ENCODE measurements at regions not wholly inside any gene's neighbourhood (a gene's known extent, or its start where the extent isn't known, plus 50 kb on each side); places are given as distances from the start of the nearest gene placed in this dataset.
"Not testable (repeated sequence)": the region's sequence is repeated elsewhere in the genome, so short reads cannot be mapped to it uniquely, and the experiment has no call there.

DNA sequence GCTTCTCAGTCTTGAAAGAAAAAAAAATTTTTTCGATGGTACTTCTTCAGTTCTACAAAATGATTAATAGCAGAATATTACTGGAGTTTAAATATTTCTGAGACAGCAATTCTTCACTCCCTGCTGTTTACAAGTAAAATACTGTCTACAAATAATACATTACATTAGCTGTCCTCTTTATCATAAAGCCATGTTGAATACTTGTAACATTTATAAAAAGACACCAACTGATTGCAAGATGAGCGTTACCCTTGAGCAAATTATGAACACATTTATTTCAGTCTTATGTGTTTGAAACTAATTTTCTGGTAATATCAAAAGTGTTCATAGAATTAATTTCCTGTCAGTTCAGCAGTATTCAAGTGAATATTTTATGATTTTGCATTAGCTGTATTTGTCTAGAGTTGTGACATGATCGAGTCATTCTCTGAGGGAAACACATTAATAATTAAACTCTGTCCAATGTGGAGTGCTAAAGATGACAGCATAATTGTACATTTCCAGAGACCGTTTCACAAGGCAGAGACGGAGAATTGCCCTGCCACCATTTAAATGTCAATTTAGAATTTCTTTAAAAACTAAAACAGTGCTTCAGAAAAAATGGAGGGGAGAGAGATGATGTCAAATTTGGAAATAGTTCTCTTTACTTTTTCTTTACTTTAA lies 1359.0 kb upstream of the ADGRL4 start:
- Histone ChIP-seq H3K4me3 (ENCODE audit: low read length in 3 of 3) (no peak overlapping the region), H3K9me3 (ENCODE audit: control insufficient read depth in 3 of 3, low read length in 3 of 3) (no peaks in the 10 kb centered on the region), H3K27ac (ENCODE audit: low read depth, low read length) (no peak overlapping the region), H3K36me3 (ENCODE audit: control insufficient read depth in 3 of 3, insufficient read depth in 3 of 3, low read length in 3 of 3) (no peaks in the 10 kb centered on the region), H3K27me3 (ENCODE audit: control insufficient read depth in 3 of 3, insufficient read depth in 3 of 3, low read length in 3 of 3) (no peaks in the 10 kb centered on the region), H3K9ac (ENCODE audit: low read depth in 1 of 3, low read length in 3 of 3) (no peak overlapping the region), H3K4me1 (ENCODE audit: control insufficient read depth in 3 of 3, insufficient read depth in 3 of 3, low read length in 3 of 3) (no peaks in the 10 kb centered on the region)

DNA sequence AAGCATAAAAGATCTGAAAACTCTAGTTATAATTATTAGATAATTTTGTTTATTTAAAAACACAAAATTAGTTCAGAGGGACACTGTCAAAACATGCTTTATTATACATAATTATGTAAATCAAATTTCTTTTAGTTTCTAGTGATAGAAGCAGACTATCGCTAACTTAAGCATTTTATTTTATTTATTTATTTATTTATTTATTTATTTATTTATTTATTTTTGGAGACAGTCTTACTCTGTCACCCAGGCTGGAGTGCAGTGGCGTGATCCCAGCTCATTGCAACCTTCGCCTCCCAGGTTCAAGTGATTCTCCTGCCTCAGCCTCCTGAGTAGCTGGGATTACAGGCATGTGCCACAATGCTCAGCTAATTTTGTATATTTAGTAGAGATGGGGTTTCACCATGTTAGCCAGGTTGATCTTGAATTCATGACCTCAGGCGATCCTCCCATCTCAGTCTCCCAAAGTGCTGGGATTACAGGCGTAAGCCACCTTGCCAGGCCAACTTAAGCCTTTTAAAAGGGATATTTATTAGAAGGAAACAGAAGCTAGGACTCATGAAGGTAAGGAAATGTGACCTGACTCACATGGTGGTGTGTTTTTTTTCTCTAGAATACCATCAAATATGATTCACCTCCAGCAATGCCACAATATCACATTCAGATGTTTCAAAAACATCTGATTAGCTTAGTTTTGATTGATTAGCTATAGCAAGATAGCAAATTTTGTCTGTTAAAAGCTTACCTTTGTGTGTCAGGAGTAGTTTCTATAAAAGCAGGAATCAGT lies 1357.4 kb upstream of the ADGRL4 start:
- H3K9me3 ChIP-seq (ENCODE audit: control insufficient read depth in 3 of 3, low read length in 3 of 3): no peaks in the 10 kb centered on the region
- H3K4me3 ChIP-seq (ENCODE audit: low read length in 3 of 3): no peak overlapping the region
- no peaks in the 10 kb centered on the region for H3K4me1 ChIP-seq (ENCODE audit: control insufficient read depth in 3 of 3, insufficient read depth in 3 of 3, low read length in 3 of 3)
- no peaks in the 10 kb centered on the region for H3K36me3 ChIP-seq (ENCODE audit: control insufficient read depth in 3 of 3, insufficient read depth in 3 of 3, low read length in 3 of 3)
- no peak overlapping the region for H3K9ac ChIP-seq (ENCODE audit: low read depth in 1 of 3, low read length in 3 of 3)
- no peak overlapping the region for H3K27ac ChIP-seq (ENCODE audit: low read depth, low read length)
- no peaks in the 10 kb centered on the region for H3K27me3 ChIP-seq (ENCODE audit: control insufficient read depth in 3 of 3, insufficient read depth in 3 of 3, low read length in 3 of 3)

DNA sequence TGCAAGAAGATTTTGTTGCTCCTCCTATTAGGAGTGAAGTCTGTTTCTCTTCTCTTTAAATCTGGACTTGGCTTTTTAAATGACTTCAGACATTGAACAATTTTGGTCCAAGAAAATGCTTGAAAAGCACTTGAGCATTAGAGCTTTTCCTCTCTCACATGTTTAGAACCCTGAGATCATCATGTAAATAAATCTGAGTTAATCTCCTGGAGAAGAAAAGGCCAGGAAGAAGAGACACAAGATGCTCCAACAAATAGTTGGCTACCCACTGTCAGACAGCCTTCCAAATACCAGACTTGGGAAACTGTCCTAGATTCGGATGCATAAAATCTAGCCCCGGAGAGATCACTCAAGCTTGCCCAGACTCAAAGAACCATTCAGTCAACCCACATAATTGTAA lies 1353.1 kb upstream of the ADGRL4 start:
- Histone ChIP-seq H3K36me3 (ENCODE audit: control insufficient read depth in 3 of 3, insufficient read depth in 3 of 3, low read length in 3 of 3) (no peaks in the 10 kb centered on the region), H3K27me3 (ENCODE audit: control insufficient read depth in 3 of 3, insufficient read depth in 3 of 3, low read length in 3 of 3) (no peaks in the 10 kb centered on the region), H3K9me3 (ENCODE audit: control insufficient read depth in 3 of 3, low read length in 3 of 3) (no peaks in the 10 kb centered on the region), H3K4me1 (ENCODE audit: control insufficient read depth in 3 of 3, insufficient read depth in 3 of 3, low read length in 3 of 3) (no peaks in the 10 kb centered on the region), H3K9ac (ENCODE audit: low read depth in 1 of 3, low read length in 3 of 3) (no peak overlapping the region), H3K4me3 (ENCODE audit: low read length in 3 of 3) (no peak overlapping the region), H3K27ac (ENCODE audit: low read depth, low read length) (no peak overlapping the region)

DNA sequence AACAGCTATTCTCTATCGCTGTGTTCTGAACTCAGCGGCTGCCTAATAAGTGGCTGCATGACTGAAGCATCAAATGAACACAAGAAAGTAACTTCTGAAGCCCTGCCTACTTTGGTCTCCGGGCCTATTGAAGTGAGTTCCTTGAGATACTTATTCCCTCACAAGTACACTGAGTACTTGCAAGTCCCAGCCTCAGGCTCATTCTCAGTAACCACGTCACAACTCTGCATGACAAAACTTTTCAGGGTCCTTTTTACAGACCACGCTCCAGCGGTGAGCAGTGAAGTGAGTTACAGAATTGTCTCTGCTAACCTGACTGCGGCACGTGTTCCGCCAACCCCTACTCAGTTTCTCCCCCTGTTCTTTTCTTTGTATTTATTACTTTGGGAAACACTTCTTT lies 1342.7 kb upstream of the ADGRL4 start:
- Histone ChIP-seq H3K9me3 (ENCODE audit: control insufficient read depth in 3 of 3, low read length in 3 of 3) (no peaks in the 10 kb centered on the region), H3K27me3 (ENCODE audit: control insufficient read depth in 3 of 3, insufficient read depth in 3 of 3, low read length in 3 of 3) (no peaks in the 10 kb centered on the region)

DNA sequence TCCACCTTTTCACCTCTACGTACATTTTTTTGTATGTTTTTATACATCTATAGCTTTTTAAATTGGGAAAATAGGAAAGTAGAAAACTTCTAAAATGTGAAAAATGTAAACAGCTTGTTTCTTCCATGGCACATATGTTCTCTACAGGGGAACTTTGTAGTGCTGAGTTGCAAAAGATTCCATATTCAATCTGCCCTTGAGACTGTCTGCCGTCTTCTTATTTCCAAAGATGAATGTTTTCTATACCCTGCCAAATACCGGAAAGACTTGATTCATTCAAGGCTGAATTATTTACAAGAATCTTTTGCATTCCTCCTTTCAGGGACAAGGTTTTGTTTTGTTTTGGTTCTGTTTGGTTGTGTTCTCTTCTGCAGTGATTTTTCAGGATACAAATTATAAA lies 1334.5 kb upstream of the ADGRL4 start:
- Histone ChIP-seq H3K27me3 (ENCODE audit: control insufficient read depth in 3 of 3, insufficient read depth in 3 of 3, low read length in 3 of 3) (no peaks in the 10 kb centered on the region), H3K9me3 (ENCODE audit: control insufficient read depth in 3 of 3, low read length in 3 of 3) (no peaks in the 10 kb centered on the region), H3K4me3 (ENCODE audit: low read length in 3 of 3) (no peak overlapping the region), H3K36me3 (ENCODE audit: control insufficient read depth in 3 of 3, insufficient read depth in 3 of 3, low read length in 3 of 3) (no peaks in the 10 kb centered on the region), H3K27ac (ENCODE audit: low read depth, low read length) (no peak overlapping the region), H3K9ac (ENCODE audit: low read depth in 1 of 3, low read length in 3 of 3) (no peak overlapping the region), H3K4me1 (ENCODE audit: control insufficient read depth in 3 of 3, insufficient read depth in 3 of 3, low read length in 3 of 3) (no peaks in the 10 kb centered on the region)

More for the DNA sequence above, 1342.7 kb upstream of the ADGRL4 start:
- no peaks in the 10 kb centered on the region for H3K4me1 ChIP-seq (ENCODE audit: control insufficient read depth in 3 of 3, insufficient read depth in 3 of 3, low read length in 3 of 3)
- H3K4me3 ChIP-seq (ENCODE audit: low read length in 3 of 3): no peak overlapping the region
- H3K36me3 ChIP-seq (ENCODE audit: control insufficient read depth in 3 of 3, insufficient read depth in 3 of 3, low read length in 3 of 3): no peaks in the 10 kb centered on the region
- no peak overlapping the region for H3K9ac ChIP-seq (ENCODE audit: low read depth in 1 of 3, low read length in 3 of 3)
- no peak overlapping the region for H3K27ac ChIP-seq (ENCODE audit: low read depth, low read length)

DNA sequence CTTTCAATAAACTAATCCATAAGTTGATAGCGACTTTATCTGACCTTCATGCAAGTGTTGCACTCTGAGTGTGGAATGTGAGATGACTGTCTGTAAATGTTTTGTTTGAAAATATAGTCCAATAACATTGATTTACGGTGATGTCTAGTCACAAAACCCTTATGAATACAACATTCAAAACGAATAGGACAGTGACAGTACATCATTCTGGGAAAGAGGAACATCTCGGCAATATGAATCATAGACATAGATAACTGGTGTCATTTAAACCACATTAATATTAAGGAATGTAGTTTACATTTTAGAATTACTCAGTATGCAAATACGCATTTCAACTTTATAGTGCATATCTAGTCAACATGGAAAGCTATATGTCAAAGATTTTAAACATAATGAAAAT lies 1311.6 kb upstream of the ADGRL4 start:
- no peaks in the 10 kb centered on the region for H3K4me1 ChIP-seq (ENCODE audit: control insufficient read depth in 3 of 3, insufficient read depth in 3 of 3, low read length in 3 of 3)
- no peak overlapping the region for H3K4me3 ChIP-seq (ENCODE audit: low read length in 3 of 3)
- H3K27me3 ChIP-seq (ENCODE audit: control insufficient read depth in 3 of 3, insufficient read depth in 3 of 3, low read length in 3 of 3): no peaks in the 10 kb centered on the region
- H3K36me3 ChIP-seq (ENCODE audit: control insufficient read depth in 3 of 3, insufficient read depth in 3 of 3, low read length in 3 of 3): no peaks in the 10 kb centered on the region
- H3K9ac ChIP-seq (ENCODE audit: low read depth in 1 of 3, low read length in 3 of 3): no peak overlapping the region
- no peak overlapping the region for H3K27ac ChIP-seq (ENCODE audit: low read depth, low read length)
- no peaks in the 10 kb centered on the region for H3K9me3 ChIP-seq (ENCODE audit: control insufficient read depth in 3 of 3, low read length in 3 of 3)

DNA sequence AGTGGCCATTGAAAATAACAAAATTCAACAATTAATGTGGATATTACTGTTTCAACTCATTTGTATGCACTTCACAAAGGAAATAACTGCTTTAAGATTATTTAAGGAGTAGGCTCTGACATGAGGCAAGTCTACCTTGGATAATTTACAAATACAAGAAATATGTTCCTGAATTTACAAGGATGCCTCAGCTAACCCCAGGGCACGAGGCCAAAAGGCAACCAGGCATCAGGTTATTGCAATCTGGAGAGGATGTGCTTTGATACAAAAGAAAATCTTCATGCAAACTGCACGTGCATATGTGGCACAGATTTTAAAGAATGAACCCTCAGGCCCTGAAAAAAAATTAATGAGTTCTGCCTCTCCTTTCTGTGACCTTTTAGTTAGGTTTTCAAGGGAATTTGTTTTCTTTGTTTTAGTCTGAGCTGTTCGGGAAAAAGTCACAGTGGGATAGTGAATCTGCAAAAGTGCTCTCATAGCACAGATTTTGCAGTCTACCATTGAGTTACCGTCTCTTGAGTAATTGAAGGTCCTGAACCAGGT lies 1304.2 kb upstream of the ADGRL4 start:
- Histone ChIP-seq H3K9me3 (ENCODE audit: control insufficient read depth in 3 of 3, low read length in 3 of 3) (no peaks in the 10 kb centered on the region), H3K27ac (ENCODE audit: low read depth, low read length) (no peak overlapping the region), H3K4me3 (ENCODE audit: low read length in 3 of 3) (no peak overlapping the region), H3K36me3 (ENCODE audit: control insufficient read depth in 3 of 3, insufficient read depth in 3 of 3, low read length in 3 of 3) (no peaks in the 10 kb centered on the region), H3K9ac (ENCODE audit: low read depth in 1 of 3, low read length in 3 of 3) (no peak overlapping the region), H3K4me1 (ENCODE audit: control insufficient read depth in 3 of 3, insufficient read depth in 3 of 3, low read length in 3 of 3) (no peaks in the 10 kb centered on the region), H3K27me3 (ENCODE audit: control insufficient read depth in 3 of 3, insufficient read depth in 3 of 3, low read length in 3 of 3) (no peaks in the 10 kb centered on the region)

DNA sequence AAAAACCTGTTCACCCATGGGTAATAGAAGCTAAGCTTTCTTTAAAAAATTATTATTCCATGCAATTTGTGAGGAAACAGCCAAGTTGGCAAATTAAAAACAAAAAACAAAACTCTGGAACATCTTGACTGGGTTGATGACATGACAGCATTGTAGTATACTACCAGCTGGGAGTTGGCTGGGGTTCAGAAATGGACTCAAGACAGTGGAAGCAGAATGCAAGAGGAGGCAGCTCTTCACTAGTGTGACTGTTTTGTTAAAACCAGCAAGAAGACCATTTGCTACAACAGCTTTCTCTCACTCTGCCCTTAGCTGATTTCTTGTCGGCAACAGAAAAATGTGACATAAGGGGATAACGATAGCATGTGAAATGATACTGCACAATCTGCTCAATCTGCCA lies 1298.9 kb upstream of the ADGRL4 start:
- H3K9me3 ChIP-seq (ENCODE audit: control insufficient read depth in 3 of 3, low read length in 3 of 3): no peaks in the 10 kb centered on the region
- no peak overlapping the region for H3K9ac ChIP-seq (ENCODE audit: low read depth in 1 of 3, low read length in 3 of 3)
- no peaks in the 10 kb centered on the region for H3K4me1 ChIP-seq (ENCODE audit: control insufficient read depth in 3 of 3, insufficient read depth in 3 of 3, low read length in 3 of 3)
- no peaks in the 10 kb centered on the region for H3K36me3 ChIP-seq (ENCODE audit: control insufficient read depth in 3 of 3, insufficient read depth in 3 of 3, low read length in 3 of 3)
- H3K27ac ChIP-seq (ENCODE audit: low read depth, low read length): no peak overlapping the region
- no peaks in the 10 kb centered on the region for H3K27me3 ChIP-seq (ENCODE audit: control insufficient read depth in 3 of 3, insufficient read depth in 3 of 3, low read length in 3 of 3)
- H3K4me3 ChIP-seq (ENCODE audit: low read length in 3 of 3): no peak overlapping the region

DNA sequence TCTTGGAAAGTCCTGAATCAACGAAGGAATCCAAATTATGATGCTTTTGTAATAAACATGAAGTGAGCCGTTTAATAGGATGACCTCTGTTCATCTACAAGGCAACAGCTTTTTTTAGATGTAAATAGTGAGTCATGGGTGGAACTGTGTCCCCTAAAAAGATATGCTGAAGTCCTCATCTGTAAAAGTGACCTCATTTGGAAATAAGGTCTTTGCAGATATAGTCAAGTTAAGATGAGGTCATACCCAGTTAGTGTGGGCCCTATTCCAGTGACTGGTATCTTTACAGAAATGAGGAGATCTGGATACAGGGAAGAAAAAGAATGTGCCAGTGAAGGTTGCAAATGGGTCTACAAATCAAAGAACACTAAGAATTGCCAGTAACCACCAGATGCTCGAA lies 1287.3 kb upstream of the ADGRL4 start:
- no peaks in the 10 kb centered on the region for H3K4me1 ChIP-seq (ENCODE audit: control insufficient read depth in 3 of 3, insufficient read depth in 3 of 3, low read length in 3 of 3)
- no peak overlapping the region for H3K9ac ChIP-seq (ENCODE audit: low read depth in 1 of 3, low read length in 3 of 3)
- H3K9me3 ChIP-seq (ENCODE audit: control insufficient read depth in 3 of 3, low read length in 3 of 3): peaks cover 0 to 4% (median 0%) of the 10 kb centered on the region in 3 donors
- H3K4me3 ChIP-seq (ENCODE audit: low read length in 3 of 3): no peak overlapping the region
- H3K36me3 ChIP-seq (ENCODE audit: control insufficient read depth in 3 of 3, insufficient read depth in 3 of 3, low read length in 3 of 3): no peaks in the 10 kb centered on the region
- no peaks in the 10 kb centered on the region for H3K27me3 ChIP-seq (ENCODE audit: control insufficient read depth in 3 of 3, insufficient read depth in 3 of 3, low read length in 3 of 3)
- H3K27ac ChIP-seq (ENCODE audit: low read depth, low read length): no peak overlapping the region

DNA sequence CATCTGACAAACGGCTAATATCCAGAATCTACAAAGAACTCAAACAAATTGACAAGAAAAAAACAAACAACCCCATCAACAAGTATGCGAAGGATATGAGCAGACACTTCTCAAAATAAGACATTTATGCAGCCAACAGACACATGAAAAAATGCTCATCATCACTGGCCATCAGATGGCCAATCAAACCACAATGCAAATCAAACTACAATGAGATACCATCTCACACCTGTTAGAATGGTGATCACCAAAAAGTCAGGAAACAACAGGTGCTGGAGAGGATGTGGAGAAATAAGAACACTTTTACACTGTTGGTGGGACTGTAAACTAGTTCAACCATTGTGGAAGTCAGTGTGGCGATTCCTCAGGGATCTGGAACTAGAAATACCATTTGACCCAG lies 1282.2 kb upstream of the ADGRL4 start:
- H3K27ac ChIP-seq (ENCODE audit: low read depth, low read length); H3K4me1 ChIP-seq (ENCODE audit: control insufficient read depth in 3 of 3, insufficient read depth in 3 of 3, low read length in 3 of 3); H3K36me3 ChIP-seq (ENCODE audit: control insufficient read depth in 3 of 3, insufficient read depth in 3 of 3, low read length in 3 of 3); H3K27me3 ChIP-seq (ENCODE audit: control insufficient read depth in 3 of 3, insufficient read depth in 3 of 3, low read length in 3 of 3); H3K9ac ChIP-seq (ENCODE audit: low read depth in 1 of 3, low read length in 3 of 3); H3K9me3 ChIP-seq (ENCODE audit: control insufficient read depth in 3 of 3, low read length in 3 of 3); H3K4me3 ChIP-seq (ENCODE audit: low read length in 3 of 3): not testable (repeated sequence)
